HK-2 (cell line): ENCODE measurements at regions not wholly inside any gene's neighbourhood (a gene's known extent, or its start where the extent isn't known, plus 50 kb on each side); places are given as distances from the start of the nearest gene placed in this dataset.
"Not testable (repeated sequence)": the region's sequence is repeated elsewhere in the genome, so short reads cannot be mapped to it uniquely, and the experiment has no call there.

Source experiments
- DNase-seq: peaks from one replicate; pipeline ENCODE4 v3.0.0-alpha.2; 2018; ENCODE audit not compliant: unreplicated experiment

GRCh38 chr13:89968470-89968869 is 1379.0 kb upstream of the MIR17HG start:
- DNase-seq, result no peak

- DNase-seq, result no peak
Measured at GRCh38 chr13:89970353-89970709, 1377.2 kb upstream of the MIR17HG start.

- no peak for DNase-seq
Measured at GRCh38 chr13:89977203-89977602, 1370.3 kb upstream of the MIR17HG start.

- no peak for DNase-seq
Measured at GRCh38 chr13:89980896-89981295, 1366.6 kb upstream of the MIR17HG start.

- no peak for DNase-seq
Measured at GRCh38 chr13:89982407-89983095, 1364.9 kb upstream of the MIR17HG start.

GRCh38 chr13:89988206-89988605 is 1359.3 kb upstream of the MIR17HG start:
- DNase-seq, result no peak

GRCh38 chr13:90003566-90003965 is 1343.9 kb upstream of the MIR17HG start:
- DNase-seq, result no peak

- no peak for DNase-seq
Measured at GRCh38 chr13:90008707-90009149, 1338.8 kb upstream of the MIR17HG start.

- DNase-seq, result no peak
Measured at GRCh38 chr13:90014038-90014437, 1333.4 kb upstream of the MIR17HG start.

GRCh38 chr13:90015565-90016507 is 1331.7 kb upstream of the MIR17HG start:
- DNase-seq, result no peak

GRCh38 chr13:90016688-90017087 is 1330.8 kb upstream of the MIR17HG start:
- DNase-seq, result no peak

- no peak for DNase-seq
Measured at GRCh38 chr13:90020536-90021070, 1326.9 kb upstream of the MIR17HG start.

- DNase-seq, result no peak
Measured at GRCh38 chr13:90027409-90027808, 1320.1 kb upstream of the MIR17HG start.

GRCh38 chr13:90032313-90032712 is 1315.2 kb upstream of the MIR17HG start:
- DNase-seq, result no peak

- no peak for DNase-seq
Measured at GRCh38 chr13:90032841-90033493, 1314.5 kb upstream of the MIR17HG start.

- DNase-seq, result no peak
Measured at GRCh38 chr13:90039516-90039915, 1308.0 kb upstream of the MIR17HG start.

- no peak for DNase-seq
Measured at GRCh38 chr13:90047600-90047999, 1299.9 kb upstream of the MIR17HG start.

- no peak for DNase-seq
Measured at GRCh38 chr13:90049989-90050671, 1297.4 kb upstream of the MIR17HG start.

GRCh38 chr13:90055121-90055520 is 1292.4 kb upstream of the MIR17HG start:
- DNase-seq, result no peak

GRCh38 chr13:90055760-90056159 is 1291.7 kb upstream of the MIR17HG start:
- no peak for DNase-seq

GRCh38 chr13:90064226-90064625 is 1283.3 kb upstream of the MIR17HG start:
- not testable (repeated sequence) for DNase-seq

GRCh38 chr13:90068658-90069057 is 1278.8 kb upstream of the MIR17HG start:
- DNase-seq, result no peak
